D721Med (cell line): ENCODE measurements at regions not wholly inside any gene's neighbourhood (a gene's known extent, or its start where the extent isn't known, plus 50 kb on each side); places are given as distances from the start of the nearest gene placed in this dataset.
"Not testable (repeated sequence)": the region's sequence is repeated elsewhere in the genome, so short reads cannot be mapped to it uniquely, and the experiment has no call there.

ENCODE experiments used
- DNase-seq: peaks from one replicate; pipeline ENCODE4 v3.0.0; 2011; ENCODE audit warnings: low spot score; ENCODE audit not compliant: insufficient read length
- FAIRE-seq: peaks from 2 replicates; lab custom pipeline; 2011; peaks lifted over from hg19 to GRCh38; lab: Jason Lieb, UNC
- TF ChIP-seq, protein P1 (sequence below): IDR thresholded peaks from 2 replicates; pipeline ENCODE4 v1.5.1; 2012; ENCODE audit warnings: mild to moderate bottlenecking, control low read depth; ENCODE audit not compliant: insufficient read depth; ENCODE audit errors: missing control alignments

DNA sequence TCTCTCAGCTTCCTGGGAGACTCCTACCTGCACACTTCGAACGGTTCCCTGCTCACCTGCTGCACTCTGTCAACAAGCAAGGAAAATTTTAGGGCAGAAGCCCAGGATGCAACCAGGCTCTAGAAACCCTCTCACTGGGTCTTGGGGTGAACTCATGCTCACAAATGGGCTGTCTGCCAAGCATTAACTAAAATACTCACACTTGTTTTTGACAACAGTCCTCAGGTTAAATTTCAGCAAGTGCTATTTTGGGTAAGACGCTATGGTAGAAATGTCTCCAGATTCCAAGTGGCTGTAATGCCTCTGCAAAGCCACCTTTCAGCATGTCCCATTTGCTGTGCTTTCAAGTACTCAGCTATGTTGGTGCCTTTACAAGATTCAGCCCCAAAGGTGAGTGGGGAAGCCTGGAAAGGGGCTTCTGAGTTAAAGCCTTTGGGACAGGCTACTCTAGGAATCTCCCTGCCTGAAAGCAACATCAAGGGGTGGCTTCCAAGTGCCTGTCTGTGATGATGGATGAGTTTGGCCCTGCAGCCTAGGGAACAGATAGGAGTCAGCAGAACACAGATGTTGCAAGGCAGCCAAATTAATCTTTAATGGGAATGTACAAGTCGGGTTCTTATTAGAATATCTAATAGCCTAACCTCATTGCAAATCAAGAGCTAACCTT lies 211.9 kb upstream of the SPAG17 start:
- FAIRE-seq: no peak
- no peak for DNase-seq
- TF ChIP-seq, protein P1, sequence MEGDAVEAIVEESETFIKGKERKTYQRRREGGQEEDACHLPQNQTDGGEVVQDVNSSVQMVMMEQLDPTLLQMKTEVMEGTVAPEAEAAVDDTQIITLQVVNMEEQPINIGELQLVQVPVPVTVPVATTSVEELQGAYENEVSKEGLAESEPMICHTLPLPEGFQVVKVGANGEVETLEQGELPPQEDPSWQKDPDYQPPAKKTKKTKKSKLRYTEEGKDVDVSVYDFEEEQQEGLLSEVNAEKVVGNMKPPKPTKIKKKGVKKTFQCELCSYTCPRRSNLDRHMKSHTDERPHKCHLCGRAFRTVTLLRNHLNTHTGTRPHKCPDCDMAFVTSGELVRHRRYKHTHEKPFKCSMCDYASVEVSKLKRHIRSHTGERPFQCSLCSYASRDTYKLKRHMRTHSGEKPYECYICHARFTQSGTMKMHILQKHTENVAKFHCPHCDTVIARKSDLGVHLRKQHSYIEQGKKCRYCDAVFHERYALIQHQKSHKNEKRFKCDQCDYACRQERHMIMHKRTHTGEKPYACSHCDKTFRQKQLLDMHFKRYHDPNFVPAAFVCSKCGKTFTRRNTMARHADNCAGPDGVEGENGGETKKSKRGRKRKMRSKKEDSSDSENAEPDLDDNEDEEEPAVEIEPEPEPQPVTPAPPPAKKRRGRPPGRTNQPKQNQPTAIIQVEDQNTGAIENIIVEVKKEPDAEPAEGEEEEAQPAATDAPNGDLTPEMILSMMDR: no peak

DNA sequence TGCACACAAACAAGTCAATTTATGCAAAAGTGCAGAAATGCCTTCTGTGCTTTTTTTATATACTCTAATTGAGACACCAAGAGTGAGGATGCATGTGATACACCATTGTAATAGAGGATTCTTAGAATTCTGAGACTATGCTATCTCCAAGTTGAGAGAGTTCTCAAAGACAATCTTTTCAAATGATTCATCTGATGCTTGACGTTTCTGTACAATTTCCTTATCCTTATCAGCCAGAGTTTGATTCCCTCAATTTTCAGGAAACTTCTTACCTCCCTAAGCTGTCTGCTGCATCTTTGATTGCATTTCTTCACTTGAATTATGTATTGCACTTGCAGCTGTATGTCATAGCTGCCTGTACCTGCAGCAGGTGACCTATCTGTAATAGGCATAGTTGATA lies 211.3 kb upstream of the SPAG17 start:
- FAIRE-seq (no peak), DNase-seq (no peak)
- TF ChIP-seq, protein P1: no peak

DNA sequence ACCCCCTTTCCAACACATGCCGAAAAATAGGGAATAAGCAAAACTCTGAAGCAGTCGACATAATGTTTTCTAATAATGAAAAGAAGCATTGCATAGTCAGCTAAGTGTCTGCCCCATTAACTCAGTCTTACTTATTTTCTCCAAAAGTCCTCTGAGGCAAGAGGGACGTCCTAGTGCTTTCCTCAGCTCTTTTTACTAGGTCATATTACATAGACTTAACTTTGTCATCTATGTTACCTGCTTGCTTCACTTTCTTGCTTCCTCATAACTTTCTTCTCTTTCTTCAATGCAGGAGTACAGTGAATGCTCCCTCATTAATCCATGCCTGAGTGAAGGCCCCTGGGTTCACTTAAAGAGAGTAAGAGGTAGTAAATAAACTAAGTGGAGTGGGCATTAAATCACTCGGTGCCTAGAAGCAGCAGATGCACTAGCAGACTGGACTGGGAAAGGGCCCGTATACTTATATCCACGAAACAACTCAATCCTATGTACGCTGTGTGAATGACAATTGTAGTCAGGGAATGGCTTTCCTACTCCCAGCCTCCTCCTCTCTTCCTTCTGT lies 210.5 kb upstream of the SPAG17 start:
- DNase-seq: no peak
- TF ChIP-seq, protein P1: no peak
- FAIRE-seq: no peak

DNA sequence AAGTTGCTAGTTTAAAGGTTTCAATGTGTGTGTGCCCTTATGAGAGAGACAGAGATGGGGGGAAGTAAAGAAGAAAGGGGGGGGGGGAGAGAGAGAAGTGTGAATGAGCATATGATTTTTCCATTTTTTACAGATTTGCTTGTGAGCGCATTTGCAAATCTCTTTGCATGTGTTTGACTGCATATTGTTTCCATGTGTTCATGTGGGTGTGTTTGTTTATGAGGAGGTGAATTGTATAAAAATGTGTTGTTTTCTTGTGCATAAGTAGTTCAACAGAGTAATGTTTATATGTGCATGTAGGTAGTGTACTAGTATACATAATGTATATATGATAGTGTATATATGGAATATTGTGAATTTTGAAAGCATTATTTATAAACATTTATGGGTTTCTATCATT lies 205.9 kb upstream of the SPAG17 start:
- FAIRE-seq: no peak
- TF ChIP-seq, protein P1: no peak
- DNase-seq: no peak

DNA sequence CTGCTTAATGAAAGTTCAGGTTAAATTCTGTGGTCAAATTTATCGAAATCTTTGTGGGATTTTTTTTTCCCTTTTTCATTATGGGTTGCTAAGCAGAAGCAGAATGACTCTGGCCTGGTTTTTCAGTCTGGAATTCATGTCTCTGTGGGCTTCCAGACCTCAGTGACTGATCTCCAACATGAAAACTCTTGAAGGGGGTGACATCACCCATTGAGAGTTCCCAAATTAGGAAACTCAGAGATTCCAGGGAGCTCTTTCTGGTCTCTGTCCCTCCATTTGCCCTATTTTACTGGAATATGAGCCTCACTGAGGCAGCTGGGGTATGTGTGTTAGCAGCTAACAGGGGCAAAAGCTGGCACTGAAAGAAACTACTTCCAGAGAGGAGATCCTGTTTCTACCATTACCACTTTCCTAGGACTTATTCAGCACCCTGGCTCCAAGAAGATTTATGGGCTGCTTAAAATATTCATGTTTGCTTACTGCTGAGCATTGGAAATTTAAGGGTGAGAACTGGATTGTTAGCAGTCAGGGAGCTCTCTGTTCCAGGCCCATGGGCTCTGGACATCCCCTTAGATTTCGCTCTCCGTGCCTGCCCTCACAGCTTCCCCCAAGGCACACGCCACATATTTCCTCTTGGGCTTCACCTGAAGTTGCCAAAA lies 203.4 kb upstream of the SPAG17 start:
- FAIRE-seq: no peak
- DNase-seq: no peak

DNA sequence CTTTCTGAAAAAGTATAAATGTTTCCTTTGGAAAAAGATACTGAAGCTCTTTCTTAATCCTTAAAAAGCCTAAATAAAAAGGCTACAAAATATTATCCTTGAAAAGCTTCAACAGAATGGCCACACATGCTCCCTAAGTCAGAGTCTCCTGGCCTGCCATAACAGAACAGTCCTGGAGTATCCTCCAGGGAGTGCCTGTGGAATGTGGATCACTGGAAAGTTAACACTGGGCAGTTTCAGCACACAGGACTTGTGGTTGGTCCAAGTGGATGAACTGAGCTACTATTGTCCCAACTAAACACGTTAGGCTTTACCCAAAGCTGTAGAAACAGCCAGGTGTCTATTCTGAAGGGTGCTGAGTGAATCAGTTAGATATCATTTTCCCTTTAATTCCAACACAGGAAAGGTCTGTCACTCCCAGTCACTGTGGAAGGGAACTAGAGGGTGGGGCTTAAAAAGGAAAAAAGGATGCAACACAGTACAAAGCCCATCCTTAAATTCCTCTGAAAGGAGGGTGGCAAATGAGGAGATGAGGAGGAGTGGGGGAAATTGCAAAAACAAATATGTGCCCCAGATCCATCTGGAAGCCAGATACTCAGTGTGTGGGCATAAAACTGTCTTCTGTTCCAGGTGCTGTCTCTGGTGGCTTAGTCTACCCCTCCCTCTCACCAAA lies 196.3 kb upstream of the SPAG17 start:
- DNase-seq: no peak
- TF ChIP-seq, protein P1: no peak

More for the DNA sequence above, 203.4 kb upstream of the SPAG17 start:
- TF ChIP-seq, protein P1: no peak

DNA sequence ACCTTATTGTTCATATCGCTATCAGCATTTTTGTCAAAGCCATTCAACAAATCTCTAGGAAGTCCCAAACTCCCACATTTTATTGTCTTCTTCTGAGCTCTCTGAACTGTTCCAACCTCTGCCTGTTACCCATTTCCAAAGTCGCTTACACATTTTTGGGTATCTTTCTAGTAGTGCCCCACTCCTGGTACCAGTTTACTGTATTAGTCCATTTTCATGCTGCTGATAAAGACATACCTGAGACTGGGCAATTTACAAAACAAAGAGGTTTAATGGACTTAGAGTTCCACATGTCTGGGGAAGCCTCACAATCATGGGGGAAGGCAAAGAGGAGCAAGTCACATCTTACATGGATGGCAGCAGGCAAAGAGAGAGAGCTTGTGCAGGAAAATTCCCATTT lies 192.2 kb upstream of the SPAG17 start:
- DNase-seq, FAIRE-seq: not testable (repeated sequence)

More for the DNA sequence above, 196.3 kb upstream of the SPAG17 start:
- no peak for FAIRE-seq
